RWPE2 (cell line): ENCODE measurements at regions not wholly inside any gene's neighbourhood (a gene's known extent, or its start where the extent isn't known, plus 50 kb on each side); places are given as distances from the start of the nearest gene placed in this dataset.

Source experiments
- ATAC-seq: fragments of 200-7000 bp; cut with Tn5 transposase; 3 replicates; pipeline ENCODE4 v1.9.1; 2021; ENCODE audit warnings: low read depth
- DNase-seq: peaks from one replicate; pipeline ENCODE4 v3.0.0-alpha.2; 2020; ENCODE audit warnings: low spot score
- H3K27ac ChIP-seq: fragments of 450-650 bp; 2 replicates; pipeline ENCODE4 v1.5.1; 2017; ENCODE audit warnings: mild to moderate bottlenecking; ENCODE audit not compliant: poor library complexity, severe bottlenecking
- H3K27me3 ChIP-seq: fragments of 250-450 bp; sonication (Bioruptor Pico); 2 replicates; pipeline ENCODE4 v1.5.1; 2021; ENCODE audit warnings: mild to moderate bottlenecking, moderate library complexity; ENCODE audit not compliant: insufficient read depth, poor library complexity, severe bottlenecking
- H3K36me3 ChIP-seq: fragments of 250-450 bp; sonication (Bioruptor Pico); 2 replicates; pipeline ENCODE4 v1.5.1; 2020; ENCODE audit warnings: low read depth, mild to moderate bottlenecking, moderate library complexity
- H3K4me1 ChIP-seq: fragments of 250-450 bp; sonication (Bioruptor Pico); 2 replicates; pipeline ENCODE4 v1.5.1; 2021; ENCODE audit warnings: mild to moderate bottlenecking, moderate library complexity; ENCODE audit not compliant: insufficient read depth, poor library complexity, severe bottlenecking
- H3K4me3 ChIP-seq: fragments of 250-450 bp; sonication (Bioruptor Pico); 2 replicates; pipeline ENCODE4 v1.5.1; 2021; ENCODE audit warnings: mild to moderate bottlenecking, moderate library complexity; ENCODE audit not compliant: severe bottlenecking
- H3K9me3 ChIP-seq: fragments of 250-450 bp; sonication (Bioruptor Pico); 2 replicates; pipeline ENCODE4 v1.5.1; 2021; ENCODE audit warnings: mild to moderate bottlenecking, moderate library complexity; ENCODE audit not compliant: severe bottlenecking
- CTCF ChIP-seq: fragments of 450-650 bp; IDR thresholded peaks from one replicate; pipeline ENCODE4 v1.5.1; 2017; ENCODE audit warnings: mild to moderate bottlenecking, moderate library complexity; ENCODE audit not compliant: poor library complexity, severe bottlenecking

- Histone ChIP-seq H3K9me3 (no peaks in the 10 kb centered on the region), H3K27ac (no peak overlapping the region), H3K36me3 (no peaks in the 10 kb centered on the region), H3K4me3 (no peak overlapping the region), H3K27me3 (no peaks in the 10 kb centered on the region), H3K4me1 (no peaks in the 10 kb centered on the region)
- DNase-seq (no peak), ATAC-seq (no peak)
- no peak for TF ChIP-seq CTCF
These were observed 207.5 kb downstream of the ARHGAP12 start for GRCh38 chr10:31721096-31721495.

GRCh38 chr10:31720546-31720945, 208.1 kb downstream of the ARHGAP12 start:
- H3K4me3 ChIP-seq: no peak overlapping the region
- no peaks in the 10 kb centered on the region for H3K4me1 ChIP-seq
- H3K27ac ChIP-seq: no peak overlapping the region
- ATAC-seq (no peak), DNase-seq (no peak)
- TF ChIP-seq CTCF: no peak
- H3K36me3 ChIP-seq: no peaks in the 10 kb centered on the region
- no peaks in the 10 kb centered on the region for H3K27me3 ChIP-seq
- no peaks in the 10 kb centered on the region for H3K9me3 ChIP-seq

GRCh38 chr10:31709476-31709875, 219.2 kb downstream of the ARHGAP12 start:
- H3K27me3 ChIP-seq: no peaks in the 10 kb centered on the region
- peaks cover 9% of the 10 kb centered on the region for H3K4me1 ChIP-seq
- no peak for TF ChIP-seq CTCF
- ATAC-seq: no peak
- no peaks in the 10 kb centered on the region for H3K36me3 ChIP-seq
- peaks cover 2% of the 10 kb centered on the region for H3K9me3 ChIP-seq
- no peak overlapping the region for H3K4me3 ChIP-seq
- H3K27ac ChIP-seq: no peak overlapping the region
- DNase-seq: no peak

- Histone ChIP-seq H3K4me1 (peaks cover 9% of the 10 kb centered on the region), H3K9me3 (peaks cover 2% of the 10 kb centered on the region), H3K27ac (no peak overlapping the region), H3K36me3 (no peaks in the 10 kb centered on the region), H3K4me3 (no peak overlapping the region), H3K27me3 (no peaks in the 10 kb centered on the region)
- ATAC-seq (no peak), DNase-seq (no peak)
- TF ChIP-seq CTCF: no peak
These were observed 219.6 kb downstream of the ARHGAP12 start for GRCh38 chr10:31709028-31709427.

- H3K4me3 ChIP-seq: no peak overlapping the region
- ATAC-seq (no peak), DNase-seq (no peak)
- no peak for TF ChIP-seq CTCF
- H3K27ac ChIP-seq: no peak overlapping the region
- peaks cover 9% of the 10 kb centered on the region for H3K4me1 ChIP-seq
- H3K36me3 ChIP-seq: no peaks in the 10 kb centered on the region
- H3K9me3 ChIP-seq: peaks cover 2% of the 10 kb centered on the region
- H3K27me3 ChIP-seq: no peaks in the 10 kb centered on the region
These were observed 220.2 kb downstream of the ARHGAP12 start for GRCh38 chr10:31708474-31708873.
